Activated naive CD4-positive, alpha-beta T cell treated with anti-CD3 and anti-CD28 coated beads for 36 hours (primary cell): ENCODE measurements at regions not wholly inside any gene's neighbourhood (a gene's known extent, or its start where the extent isn't known, plus 50 kb on each side); places are given as distances from the start of the nearest gene placed in this dataset.

Experiments
- CTCF ChIA-PET: fragments of 350-600 bp; sonication (Branson Sonifier 250); formaldehyde crosslinking; loops from one replicate; lab custom pipeline; 2021; ENCODE audit warnings: antibody characterized with exemption; lab: Charles Lee
- DNase-seq: peaks from one replicate; pipeline ENCODE4 v3.0.0-alpha.2; 2020
- H3K27ac Mint-ChIP-seq: one replicate; pipeline ENCODE4 v1.8.0; 2021; ENCODE audit warnings: mild to moderate bottlenecking, mixed read lengths
- H3K27me3 Mint-ChIP-seq: one replicate; pipeline ENCODE4 v1.8.0; 2021; ENCODE audit warnings: low read depth, mixed read lengths
- H3K36me3 Mint-ChIP-seq: one replicate; pipeline ENCODE4 v1.8.0; 2021; ENCODE audit warnings: low read depth, mixed read lengths
- H3K4me1 Mint-ChIP-seq: one replicate; pipeline ENCODE4 v1.8.0; 2021; ENCODE audit warnings: low read depth, mixed read lengths
- H3K4me3 Mint-ChIP-seq: one replicate; pipeline ENCODE4 v1.8.0; 2021; ENCODE audit warnings: mild to moderate bottlenecking, moderate library complexity, mixed read lengths
- H3K9me3 Mint-ChIP-seq: one replicate; pipeline ENCODE4 v1.8.0; 2021; ENCODE audit warnings: mixed read lengths
- intact Hi-C: fragments of 100-400 bp; cut with micrococcal nuclease; formaldehyde crosslinking; loops from one replicate; pipeline ENCODE4 v1.15.1; 2023

GRCh38 chr2:236317938-236318396, 53.8 kb upstream of the ASB18 start:
- peaks cover 8% of the 10 kb centered on the region for H3K27me3 Mint-ChIP-seq
- H3K36me3 Mint-ChIP-seq: no peaks in the 10 kb centered on the region
- CTCF ChIA-PET: no interaction called here
- H3K27ac Mint-ChIP-seq: no peak overlapping the region
- no peaks in the 10 kb centered on the region for H3K9me3 Mint-ChIP-seq
- H3K4me3 Mint-ChIP-seq: no peak overlapping the region
- intact Hi-C loops: no loop called here
- H3K4me1 Mint-ChIP-seq: no peaks in the 10 kb centered on the region
- DNase-seq: no peak

GRCh38 chr2:236318401-236318800, 54.2 kb upstream of the ASB18 start:
- CTCF ChIA-PET: no interaction called here
- no peak for DNase-seq
- no peak overlapping the region for H3K4me3 Mint-ChIP-seq
- peaks cover 8% of the 10 kb centered on the region for H3K27me3 Mint-ChIP-seq
- no peaks in the 10 kb centered on the region for H3K4me1 Mint-ChIP-seq
- no peaks in the 10 kb centered on the region for H3K36me3 Mint-ChIP-seq
- no peak overlapping the region for H3K27ac Mint-ChIP-seq
- H3K9me3 Mint-ChIP-seq: no peaks in the 10 kb centered on the region
- intact Hi-C loops: no loop called here

DNA sequence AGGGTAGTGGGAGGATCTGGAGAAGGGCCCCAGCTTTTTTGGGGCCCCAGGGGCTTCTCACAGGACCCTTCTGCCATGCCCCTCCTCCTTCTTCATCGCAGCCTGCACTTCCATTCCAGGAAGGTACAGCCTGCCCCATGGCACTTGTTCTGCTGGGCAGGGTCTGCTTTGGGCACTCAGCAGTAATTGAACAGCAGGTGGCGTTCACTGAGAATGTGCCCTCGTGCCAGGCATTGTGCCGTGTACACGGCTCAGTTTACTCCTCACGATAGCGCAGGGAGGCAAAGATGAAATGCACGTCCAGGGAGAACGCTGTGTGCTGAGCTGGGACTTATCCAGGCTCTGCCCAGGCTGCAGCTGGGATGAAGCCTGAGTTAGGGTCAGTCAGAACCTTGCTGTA, 54.8 kb upstream of the ASB18 start:
- intact Hi-C loops: no loop called here
- no peak overlapping the region for H3K4me3 Mint-ChIP-seq
- DNase-seq: no peak
- CTCF ChIA-PET: no interaction called here
- H3K36me3 Mint-ChIP-seq: no peaks in the 10 kb centered on the region
- peaks cover 5% of the 10 kb centered on the region for H3K27me3 Mint-ChIP-seq
- no peaks in the 10 kb centered on the region for H3K9me3 Mint-ChIP-seq
- no peaks in the 10 kb centered on the region for H3K4me1 Mint-ChIP-seq
- H3K27ac Mint-ChIP-seq: no peak overlapping the region

DNA sequence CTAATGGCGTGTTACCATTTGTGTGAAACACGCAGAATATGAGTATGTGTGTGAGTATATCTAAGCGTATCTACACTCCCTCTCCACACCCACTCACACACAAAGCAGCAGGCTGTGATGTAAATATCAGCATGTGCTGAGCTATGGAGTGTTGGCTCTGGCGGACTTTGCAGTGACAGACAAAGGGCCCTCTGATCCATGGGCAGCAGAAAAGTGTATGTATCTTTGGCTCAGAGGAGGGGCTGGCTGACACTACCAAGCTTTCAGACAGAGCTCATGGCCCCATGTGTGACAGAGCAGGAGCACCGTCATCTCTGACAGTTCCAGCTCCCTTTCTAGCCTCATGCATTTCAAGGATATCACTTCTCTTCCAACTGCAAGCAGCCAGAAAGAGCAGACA, 57.2 kb upstream of the ASB18 start:
- no peaks in the 10 kb centered on the region for H3K9me3 Mint-ChIP-seq
- no peaks in the 10 kb centered on the region for H3K27me3 Mint-ChIP-seq
- H3K4me1 Mint-ChIP-seq: no peaks in the 10 kb centered on the region
- no peak for DNase-seq
- no peak overlapping the region for H3K27ac Mint-ChIP-seq
- no peak overlapping the region for H3K4me3 Mint-ChIP-seq
- intact Hi-C loops: no loop called here
- no peaks in the 10 kb centered on the region for H3K36me3 Mint-ChIP-seq
- CTCF ChIA-PET: interaction anchor here (0.9 to 1.1 kb wide), 2 partner anchors 21 to 33 kb away, joined by 3 to 4 read pairs; no protein-coding TSS in a partner anchor

DNA sequence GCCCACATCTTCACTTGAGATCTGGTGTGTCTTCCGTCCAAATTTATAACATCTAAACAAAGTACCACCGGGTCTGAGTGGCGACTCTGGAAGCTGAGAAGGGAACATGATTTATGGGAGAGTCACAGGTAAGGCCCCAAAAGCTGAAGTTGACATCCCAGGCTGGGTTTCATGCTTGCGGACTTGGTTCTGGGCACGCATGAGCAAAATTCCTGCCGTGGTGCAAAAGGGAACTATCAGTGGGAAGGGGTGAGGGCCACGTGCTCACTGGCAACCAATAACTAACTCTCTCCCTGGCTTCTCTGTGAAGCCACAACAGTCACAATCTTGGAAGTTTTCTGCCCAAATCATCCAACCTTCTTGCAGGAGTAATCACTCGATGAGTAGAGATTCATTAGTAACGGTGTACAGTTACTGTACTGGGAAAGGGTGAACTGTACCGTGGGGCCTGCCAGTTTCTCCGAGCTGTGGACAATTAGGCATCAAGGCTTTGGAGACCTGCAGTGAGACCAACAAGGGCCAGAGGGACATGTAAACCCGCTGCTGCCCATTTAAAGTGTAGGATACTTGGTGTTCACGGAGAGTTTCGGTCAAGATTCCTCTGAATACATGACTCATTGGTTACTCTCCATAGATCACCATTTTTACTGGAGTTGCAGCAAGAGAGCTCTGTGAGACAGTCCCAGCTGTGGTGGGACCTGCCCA, 69.4 kb upstream of the ASB18 start:
- Mint-ChIP-seq H3K9me3 (no peaks in the 10 kb centered on the region), H3K4me3 (no peak overlapping the region), H3K27me3 (no peaks in the 10 kb centered on the region), H3K27ac (no peak overlapping the region), H3K4me1 (no peaks in the 10 kb centered on the region), H3K36me3 (no peaks in the 10 kb centered on the region)
- intact Hi-C loops: no loop called here
- CTCF ChIA-PET: no interaction called here
- no peak for DNase-seq

DNA sequence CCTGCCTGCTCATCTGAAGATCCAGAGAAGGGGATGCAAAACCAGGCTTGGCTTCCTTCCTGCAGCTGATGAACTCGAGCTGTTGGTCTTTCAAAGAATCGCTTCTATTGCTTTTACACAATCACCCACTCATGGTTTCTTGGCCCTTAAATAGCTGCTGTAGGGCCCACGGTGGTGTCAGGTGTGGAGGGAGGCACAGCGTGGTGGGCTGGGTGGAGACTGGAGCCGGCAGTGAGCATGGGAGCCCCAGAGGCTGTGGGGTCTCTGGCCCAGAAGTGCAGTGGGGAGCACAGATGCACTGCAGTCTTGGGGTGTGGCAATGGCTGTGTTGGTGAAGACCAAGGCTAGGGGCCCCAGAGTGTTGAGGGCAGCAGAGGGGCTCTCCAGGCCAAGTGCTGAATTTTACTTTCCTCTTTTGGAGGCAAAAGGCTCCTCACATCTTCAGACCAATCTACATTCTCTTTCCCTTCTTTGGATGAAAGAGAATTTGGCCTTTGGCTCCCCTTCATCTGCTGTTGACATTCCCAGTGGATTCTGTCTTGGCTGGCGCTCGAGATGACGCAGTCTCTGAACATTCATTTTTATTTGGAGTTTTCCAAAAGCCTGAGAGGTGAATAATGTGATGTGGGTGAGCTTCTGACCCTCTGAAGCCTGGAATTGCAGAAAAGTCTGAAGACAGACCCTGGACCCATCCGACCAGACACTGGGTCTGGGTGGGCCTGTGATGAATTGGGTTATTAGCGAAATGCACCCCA, 70.1 kb upstream of the ASB18 start:
- DNase-seq: no peak
- no peaks in the 10 kb centered on the region for H3K36me3 Mint-ChIP-seq
- no peak overlapping the region for H3K4me3 Mint-ChIP-seq
- CTCF ChIA-PET: interaction anchor here (0.7 kb wide), 1 partner anchor 9 kb away, joined by 3 read pairs; no protein-coding TSS in a partner anchor
- no peak overlapping the region for H3K27ac Mint-ChIP-seq
- intact Hi-C loops: no loop called here
- no peaks in the 10 kb centered on the region for H3K4me1 Mint-ChIP-seq
- no peaks in the 10 kb centered on the region for H3K9me3 Mint-ChIP-seq
- H3K27me3 Mint-ChIP-seq: no peaks in the 10 kb centered on the region

DNA sequence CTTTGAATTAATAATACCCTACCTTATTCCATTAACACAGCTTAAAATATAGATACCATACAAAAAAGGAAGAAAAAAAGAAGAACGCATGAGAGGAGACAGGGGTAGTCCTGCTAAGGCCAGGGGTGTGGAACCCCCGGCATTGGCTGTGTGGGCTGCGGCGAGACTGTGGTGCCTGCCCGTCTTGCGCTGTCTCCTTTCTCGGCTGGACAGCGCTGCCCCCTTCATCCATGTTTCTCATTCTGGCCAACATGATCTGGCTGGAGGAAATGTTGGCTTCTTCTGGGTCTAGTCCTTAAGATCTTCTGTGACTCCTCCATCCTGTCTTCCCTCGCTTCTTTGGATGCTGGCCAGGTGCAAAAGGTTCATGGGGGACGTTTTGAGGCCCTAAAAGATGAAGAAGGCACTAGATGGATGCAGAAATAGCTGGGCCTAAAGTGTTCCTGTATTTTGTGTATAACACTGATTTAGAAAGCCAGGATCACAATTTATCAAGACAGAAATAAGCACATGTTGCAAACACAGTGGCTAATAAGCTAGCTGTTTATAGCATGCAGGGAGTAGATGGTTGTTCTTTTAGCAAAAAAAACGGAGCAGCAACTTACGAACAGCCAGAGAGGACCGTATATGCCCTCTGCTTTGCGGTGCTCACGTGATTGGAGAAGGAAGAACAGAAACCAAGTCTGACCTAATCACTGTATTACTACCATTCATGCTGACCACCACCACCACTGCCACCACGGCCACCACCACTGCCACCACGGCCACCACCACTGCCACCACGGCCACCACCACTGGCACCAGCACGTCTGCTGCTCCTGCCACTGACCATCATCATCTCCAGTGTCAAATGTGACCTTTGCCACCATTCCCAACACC, 71.7 kb upstream of the ASB18 start:
- no peak for DNase-seq
- no peak overlapping the region for H3K27ac Mint-ChIP-seq
- intact Hi-C loops: no loop called here
- no peaks in the 10 kb centered on the region for H3K4me1 Mint-ChIP-seq
- no peaks in the 10 kb centered on the region for H3K9me3 Mint-ChIP-seq
- no peaks in the 10 kb centered on the region for H3K36me3 Mint-ChIP-seq
- CTCF ChIA-PET: interaction anchor here (0.6 kb wide), 2 partner anchors 192 to 441 kb away, joined by 3 read pairs; no protein-coding TSS in a partner anchor
- H3K4me3 Mint-ChIP-seq: no peak overlapping the region
- H3K27me3 Mint-ChIP-seq: no peaks in the 10 kb centered on the region

- Mint-ChIP-seq H3K27ac (no peak overlapping the region), H3K4me3 (no peak overlapping the region), H3K4me1 (no peaks in the 10 kb centered on the region), H3K36me3 (no peaks in the 10 kb centered on the region), H3K27me3 (no peaks in the 10 kb centered on the region), H3K9me3 (no peaks in the 10 kb centered on the region)
- DNase-seq: no peak
- CTCF ChIA-PET: no interaction called here
- intact Hi-C loops: no loop called here
These were observed 72.6 kb upstream of the ASB18 start for GRCh38 chr2:236336575-236337464.

- CTCF ChIA-PET: interaction anchor here (1.0 kb wide), 1 partner anchor 690 kb away, joined by 3 read pairs; no protein-coding TSS in a partner anchor
- H3K36me3 Mint-ChIP-seq: no peaks in the 10 kb centered on the region
- no peaks in the 10 kb centered on the region for H3K9me3 Mint-ChIP-seq
- no peak for DNase-seq
- no peaks in the 10 kb centered on the region for H3K4me1 Mint-ChIP-seq
- H3K4me3 Mint-ChIP-seq: no peak overlapping the region
- no peaks in the 10 kb centered on the region for H3K27me3 Mint-ChIP-seq
- no peak overlapping the region for H3K27ac Mint-ChIP-seq
- intact Hi-C loops: no loop called here
These were observed 73.5 kb upstream of the ASB18 start for GRCh38 chr2:236337465-236338325.

DNA sequence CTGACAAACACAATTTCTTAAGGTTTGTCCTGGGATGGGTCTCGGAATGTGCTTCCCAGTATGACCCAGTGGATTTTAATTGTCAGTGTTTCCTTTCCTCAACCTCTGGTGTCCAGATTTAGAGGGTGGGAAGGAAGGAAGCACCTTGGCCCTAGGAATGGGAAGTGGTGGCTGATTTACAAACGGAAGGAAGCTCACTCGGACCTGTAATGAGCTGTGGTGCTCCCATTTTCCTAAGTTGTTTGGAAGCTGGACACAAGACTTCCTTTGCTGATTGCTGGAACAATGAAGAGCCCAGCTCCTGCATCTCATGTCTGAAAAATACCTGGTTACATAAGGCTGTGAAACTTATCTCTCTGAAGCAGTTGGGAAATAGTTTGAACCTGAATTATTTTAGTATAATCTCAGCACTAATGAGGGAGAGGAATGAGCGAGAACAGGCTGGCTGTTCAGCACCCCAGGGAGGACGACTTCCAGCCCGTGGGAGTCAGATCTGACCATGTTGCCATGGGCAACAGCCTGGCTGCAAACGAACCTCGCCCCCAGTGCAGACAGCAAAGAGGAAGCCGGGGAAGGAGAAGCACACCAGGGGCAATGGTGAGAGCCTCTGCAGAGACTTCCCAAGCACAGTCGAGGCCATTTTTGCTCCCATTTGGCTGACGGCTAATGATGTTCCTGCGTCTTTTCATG, 74.4 kb upstream of the ASB18 start:
- Mint-ChIP-seq H3K27me3 (no peaks in the 10 kb centered on the region), H3K4me3 (no peak overlapping the region), H3K36me3 (no peaks in the 10 kb centered on the region), H3K9me3 (no peaks in the 10 kb centered on the region), H3K4me1 (no peaks in the 10 kb centered on the region), H3K27ac (no peak overlapping the region)
- intact Hi-C loops: no loop called here
- no peak for DNase-seq
- CTCF ChIA-PET: interaction anchor here (1.0 kb wide), 1 partner anchor 689 kb away, joined by 3 read pairs; no protein-coding TSS in a partner anchor
